HEK293 (cell line): ENCODE measurements at regions not wholly inside any gene's neighbourhood (a gene's known extent, or its start where the extent isn't known, plus 50 kb on each side); places are given as distances from the start of the nearest gene placed in this dataset.

ENCODE experiments used
- CTCF ChIA-PET: fragments of 350-600 bp; formaldehyde crosslinking; extraction: SDS; loops from one replicate; lab custom pipeline; 2021; ENCODE audit warnings: antibody characterized with exemption; lab: Yijun Ruan, JAX
- POLR2A ChIA-PET: fragments of 300-600 bp; formaldehyde crosslinking; extraction: SDS; loops from one replicate; lab custom pipeline; 2020; ENCODE audit warnings: antibody characterized with exemption, inconsistent platforms; lab: Yijun Ruan, JAX
- H3K27ac ChIP-seq: fragments of 200-500 bp; sonication (Bioruptor generic); 2 replicates; pipeline ENCODE4 v1.5.1; 2014; ENCODE audit warnings: low read depth, low read length, control low read depth, inconsistent platforms; ENCODE audit errors: extremely low read depth
- H3K36me3 ChIP-seq, 2 experiments: fragments of 200-500 bp in 1 of 2; sonication (Bioruptor generic) in 1 of 2; 1 replicate in 1 of 2; 2 replicates in 1 of 2; pipeline ENCODE4 v1.5.1; 2014 to 2017; ENCODE audit warnings: inconsistent platforms in 2 of 2, low read length in 2 of 2; ENCODE audit not compliant: control insufficient read depth in 2 of 2, insufficient read depth in 1 of 2
- H3K4me1 ChIP-seq: fragments of 200-500 bp; sonication (Bioruptor generic); 2 replicates; pipeline ENCODE4 v1.5.1; 2014; ENCODE audit warnings: mild to moderate bottlenecking, low read length, inconsistent platforms; ENCODE audit not compliant: control insufficient read depth, insufficient read depth
- H3K4me3 ChIP-seq: 2 replicates; pipeline ENCODE4 v1.5.1; 2011; ENCODE audit warnings: low read depth, mild to moderate bottlenecking, control low read depth, low read length, moderate library complexity
- H3K9me3 ChIP-seq: fragments of 200-500 bp; sonication (Bioruptor generic); 2 replicates; pipeline ENCODE4 v1.5.1; 2014; ENCODE audit warnings: low read depth, low read length, inconsistent platforms; ENCODE audit not compliant: control insufficient read depth, insufficient read depth
- GFI1B ChIP-seq: fragments of 450-650 bp; formaldehyde crosslinking; IDR thresholded peaks from 2 replicates; pipeline ENCODE4 v1.5.1; 2016; ENCODE audit warnings: missing biosample characterization, missing genetic modification characterization
- KLF1 ChIP-seq: fragments of 450-650 bp; formaldehyde crosslinking; IDR thresholded peaks from 2 replicates; pipeline ENCODE4 v1.5.1; 2016; ENCODE audit warnings: missing biosample characterization, missing genetic modification characterization
- MZF1 ChIP-seq: fragments of 450-650 bp; formaldehyde crosslinking; IDR thresholded peaks from 2 replicates; pipeline ENCODE4 v1.5.1; 2017; ENCODE audit warnings: missing biosample characterization, missing genetic modification characterization, borderline replicate concordance
- PRDM6 ChIP-seq: fragments of 450-650 bp; formaldehyde crosslinking; IDR thresholded peaks from 2 replicates; pipeline ENCODE4 v1.5.1; 2017; ENCODE audit warnings: missing biosample characterization, missing genetic modification characterization
- SCRT1 ChIP-seq: fragments of 450-650 bp; formaldehyde crosslinking; IDR thresholded peaks from 2 replicates; pipeline ENCODE4 v1.5.1; 2016; ENCODE audit warnings: missing biosample characterization, missing genetic modification characterization, borderline replicate concordance
- TCF7L2 ChIP-seq: IDR thresholded peaks from 2 replicates; pipeline ENCODE4 v1.6.1; 2011; ENCODE audit warnings: low read depth, mild to moderate bottlenecking, inconsistent platforms, low read length, moderate library complexity, borderline replicate concordance
- ZNF10 ChIP-seq: fragments of 450-650 bp; formaldehyde crosslinking; IDR thresholded peaks from 2 replicates; pipeline ENCODE4 v1.5.1; 2017; ENCODE audit warnings: missing biosample characterization, missing genetic modification characterization
- ZNF121 ChIP-seq: fragments of 450-650 bp; formaldehyde crosslinking; IDR thresholded peaks from 2 replicates; pipeline ENCODE4 v1.5.1; 2016; ENCODE audit warnings: missing biosample characterization, missing genetic modification characterization
- ZNF133 ChIP-seq: fragments of 450-650 bp; formaldehyde crosslinking; IDR thresholded peaks from 2 replicates; pipeline ENCODE4 v1.5.1; 2016; ENCODE audit warnings: missing biosample characterization, missing genetic modification characterization
- ZNF169 ChIP-seq: fragments of 450-650 bp; formaldehyde crosslinking; IDR thresholded peaks from 2 replicates; pipeline ENCODE4 v1.5.1; 2016; ENCODE audit warnings: missing biosample characterization, missing genetic modification characterization
- ZNF19 ChIP-seq: fragments of 450-650 bp; formaldehyde crosslinking; IDR thresholded peaks from 2 replicates; pipeline ENCODE4; 2016; ENCODE audit warnings: missing biosample characterization, missing genetic modification characterization, low read depth
- ZNF2 ChIP-seq: fragments of 450-650 bp; formaldehyde crosslinking; IDR thresholded peaks from 2 replicates; pipeline ENCODE4 v1.5.1; 2016; ENCODE audit warnings: missing biosample characterization, missing genetic modification characterization
- ZNF221 ChIP-seq: fragments of 450-650 bp; formaldehyde crosslinking; IDR thresholded peaks from 2 replicates; pipeline ENCODE4 v1.5.1; 2017; ENCODE audit warnings: missing biosample characterization, missing genetic modification characterization, borderline replicate concordance
- ZNF266 ChIP-seq: fragments of 450-650 bp; formaldehyde crosslinking; IDR thresholded peaks from 2 replicates; pipeline ENCODE4 v1.5.1; 2016; ENCODE audit warnings: missing biosample characterization, missing genetic modification characterization, low read depth
- ZNF280C ChIP-seq: fragments of 450-650 bp; formaldehyde crosslinking; IDR thresholded peaks from 2 replicates; pipeline ENCODE4 v1.5.1; 2016; ENCODE audit warnings: missing biosample characterization, missing genetic modification characterization
- ZNF311 ChIP-seq: fragments of 450-650 bp; formaldehyde crosslinking; IDR thresholded peaks from 2 replicates; pipeline ENCODE4 v1.5.1; 2017; ENCODE audit warnings: missing biosample characterization, missing genetic modification characterization, borderline replicate concordance
- ZNF350 ChIP-seq: fragments of 450-650 bp; formaldehyde crosslinking; IDR thresholded peaks from 2 replicates; pipeline ENCODE4 v1.5.0; 2017; ENCODE audit warnings: missing biosample characterization, mild to moderate bottlenecking, missing genetic modification characterization

GRCh38 chr15:62752657-62753517 lies 289.7 kb upstream of the TPM1 start:
- H3K4me3 ChIP-seq, result no peak overlapping the region
- TF ChIP-seq ZNF2 (tag by site-specific recombination) (no peak), ZNF133 (no peak), MZF1 (no peak)
- ChIA-PET CTCF (interaction anchor here (1.3 kb wide), 1 partner anchor 11 kb away, joined by 4 read pairs; no protein-coding TSS in a partner anchor), POLR2A (no interaction called here)
- H3K36me3 ChIP-seq, result no peaks in the 10 kb centered on the region
- H3K27ac ChIP-seq, result no peak overlapping the region
- H3K4me1 ChIP-seq, result no peaks in the 10 kb centered on the region
- no peaks in the 10 kb centered on the region for H3K9me3 ChIP-seq

- ChIA-PET POLR2A (no interaction called here), CTCF (interaction anchor here (1.3 kb wide), 1 partner anchor 12 kb away, joined by 4 read pairs; no protein-coding TSS in a partner anchor)
- no peaks in the 10 kb centered on the region for H3K36me3 ChIP-seq
- no peak overlapping the region for H3K4me3 ChIP-seq
- H3K4me1 ChIP-seq, result no peaks in the 10 kb centered on the region
- no peak overlapping the region for H3K27ac ChIP-seq
- no peaks in the 10 kb centered on the region for H3K9me3 ChIP-seq
- TF ChIP-seq ZNF221 (tag by site-specific recombination), result no peak
- TF ChIP-seq ZNF19 (tag by site-specific recombination), result no peak
- TF ChIP-seq ZNF280C (tag by site-specific recombination), result no peak
- TF ChIP-seq KLF1 (tag by site-specific recombination), result no peak
- TF ChIP-seq GFI1B (tag by site-specific recombination), result no peak
- no peak for TF ChIP-seq PRDM6
- TF ChIP-seq ZNF350, result no peak
Observed at GRCh38 chr15:62753518-62754221, 288.9 kb upstream of the TPM1 start.

DNA sequence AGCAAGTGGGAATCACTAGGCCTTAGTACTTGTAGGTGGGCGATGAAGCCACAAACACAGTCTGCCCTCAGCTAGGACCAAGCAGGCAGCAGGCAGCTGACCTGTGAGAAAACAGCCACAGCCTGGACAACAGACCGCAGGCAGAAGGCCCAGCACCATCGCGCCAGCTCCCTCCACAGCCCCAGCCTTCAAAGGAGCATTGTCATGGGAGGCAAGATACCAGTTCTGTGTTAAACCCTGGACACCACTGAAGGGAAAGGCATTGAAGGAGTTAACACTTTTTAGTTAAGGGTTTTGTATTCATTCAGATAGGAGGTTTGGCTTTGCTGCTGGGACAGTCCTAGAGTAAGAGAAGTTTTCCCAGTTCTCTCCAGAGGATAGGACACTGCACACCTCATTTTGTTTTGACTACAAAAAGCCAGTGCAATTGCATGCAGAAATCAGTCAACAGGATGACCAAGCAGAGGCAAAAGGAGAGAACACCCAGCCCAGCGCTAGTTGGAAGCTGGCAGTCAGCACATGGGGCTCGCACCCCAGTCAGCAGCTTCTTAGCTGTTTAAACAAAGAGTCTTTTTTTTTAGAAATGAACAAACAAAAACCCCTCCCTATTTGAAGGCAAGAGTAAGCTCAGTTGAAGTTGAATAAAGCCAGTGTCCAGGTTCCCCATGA lies 286.1 kb upstream of the TPM1 start:
- TF ChIP-seq MZF1, result no peak
- TF ChIP-seq ZNF121 (tag by site-specific recombination), result no peak
- no peak for TF ChIP-seq ZNF311
- TF ChIP-seq ZNF169 (tag by site-specific recombination), result no peak
- TF ChIP-seq ZNF10 (tag by site-specific recombination), result no peak
- TF ChIP-seq ZNF266 (tag by site-specific recombination), result no peak
- TF ChIP-seq TCF7L2, result no peak
- no peak for TF ChIP-seq SCRT1 (tag by site-specific recombination)
- no peak for TF ChIP-seq ZNF280C (tag by site-specific recombination)
- TF ChIP-seq, all 188 proteins: peak for 0
- H3K27ac ChIP-seq, result no peak overlapping the region
- no peaks in the 10 kb centered on the region for H3K4me1 ChIP-seq
- no peaks in the 10 kb centered on the region for H3K9me3 ChIP-seq
- no peaks in the 10 kb centered on the region for H3K36me3 ChIP-seq
- ChIA-PET POLR2A (no interaction called here), CTCF (interaction anchor here (0.7 to 1.6 kb wide), 3 partner anchors 12 to 15 kb away, joined by 3 to 5 read pairs (median 3); no protein-coding TSS in a partner anchor)
- no peak overlapping the region for H3K4me3 ChIP-seq
